GM23338 (cell line): ENCODE measurements at regions not wholly inside any gene's neighbourhood (a gene's known extent, or its start where the extent isn't known, plus 50 kb on each side); places are given as distances from the start of the nearest gene placed in this dataset.

Experiments
- ATAC-seq: fragments of 200-7000 bp; cut with Tn5 transposase; 3 replicates; pipeline ENCODE4 v1.9.1; 2020
- DNase-seq: peaks from one replicate; pipeline ENCODE4 v3.0.0-alpha.2; 2015; ENCODE audit warnings: low spot score
- H2AFZ ChIP-seq: fragments of 200-600 bp; sonication (generic); 2 replicates; pipeline ENCODE4 v1.8.0; 2016; ENCODE audit warnings: antibody characterized with exemption, mild to moderate bottlenecking, moderate library complexity
- H3F3A ChIP-seq: fragments of 200-600 bp; sonication (generic); replicated peaks from 2 replicates; pipeline ENCODE4 v1.8.0; 2017; ENCODE audit warnings: antibody characterized with exemption, mixed run types, low read depth
- H3K27ac ChIP-seq: fragments of 200-600 bp; sonication (generic); 2 replicates; pipeline ENCODE4 v1.6.1; 2016; ENCODE audit warnings: low read depth
- H3K27me3 ChIP-seq: fragments of 200-600 bp; sonication (generic); 2 replicates; pipeline ENCODE4 v1.8.0; 2016; ENCODE audit warnings: mild to moderate bottlenecking, mixed run types, moderate library complexity; ENCODE audit not compliant: insufficient read depth
- H3K36me3 ChIP-seq: fragments of 200-600 bp; sonication (generic); 2 replicates; pipeline ENCODE4 v1.8.0; 2016; ENCODE audit warnings: mild to moderate bottlenecking; ENCODE audit not compliant: insufficient read depth
- H3K4me1 ChIP-seq: fragments of 200-600 bp; sonication (generic); 2 replicates; pipeline ENCODE4 v1.8.0; 2016; ENCODE audit warnings: mild to moderate bottlenecking, moderate library complexity; ENCODE audit not compliant: insufficient read depth
- H3K4me2 ChIP-seq: fragments of 200-600 bp; sonication (generic); 2 replicates; pipeline ENCODE4 v1.7.1; 2017; ENCODE audit warnings: mixed run types
- H3K4me3 ChIP-seq: fragments of 200-600 bp; sonication (generic); 2 replicates; pipeline ENCODE4 v1.6.1; 2016; ENCODE audit warnings: mixed run types
- H3K79me2 ChIP-seq: fragments of 200-600 bp; sonication (generic); replicated peaks from 2 replicates; pipeline ENCODE4 v1.8.0; 2017; ENCODE audit warnings: mild to moderate bottlenecking; ENCODE audit not compliant: insufficient read depth
- H3K9me2 ChIP-seq: fragments of 200-600 bp; sonication (generic); 2 replicates; pipeline ENCODE4 v1.8.0; 2017; ENCODE audit not compliant: insufficient read depth
- H4K20me1 ChIP-seq: fragments of 200-600 bp; sonication (generic); replicated peaks from 2 replicates; pipeline ENCODE4 v1.8.0; 2017; ENCODE audit warnings: mild to moderate bottlenecking; ENCODE audit not compliant: insufficient read depth
- H3K27ac Mint-ChIP-seq: 2 replicates; pipeline ENCODE4 v1.8.0; 2020; ENCODE audit warnings: inconsistent platforms, mild to moderate bottlenecking, moderate library complexity, mixed read lengths
- H3K27me3 Mint-ChIP-seq: 3 replicates; pipeline ENCODE4 v1.8.0; 2022; ENCODE audit warnings: low read depth, mild to moderate bottlenecking, moderate library complexity, mixed read lengths, inconsistent platforms; ENCODE audit not compliant: insufficient read depth, poor library complexity
- H3K36me3 Mint-ChIP-seq: 3 replicates; pipeline ENCODE4 v1.8.0; 2021; ENCODE audit warnings: low read depth, mild to moderate bottlenecking, inconsistent platforms, moderate library complexity, mixed read lengths
- H3K4me1 Mint-ChIP-seq: 3 replicates; pipeline ENCODE4 v1.8.0; 2020; ENCODE audit warnings: mild to moderate bottlenecking, inconsistent platforms, mixed read lengths
- H3K4me3 Mint-ChIP-seq: 3 replicates; pipeline ENCODE4 v1.8.0; 2021; ENCODE audit warnings: moderate library complexity, mild to moderate bottlenecking, inconsistent platforms, mixed read lengths
- H3K9me3 Mint-ChIP-seq: 3 replicates; pipeline ENCODE4 v1.8.0; 2020; ENCODE audit warnings: moderate library complexity, mild to moderate bottlenecking, inconsistent platforms, mixed read lengths
- CREB1 ChIP-seq: fragments of 250-450 bp; sonication (Bioruptor Pico); IDR thresholded peaks from 2 replicates; pipeline ENCODE4 v1.5.0; 2020; ENCODE audit warnings: low read depth, mild to moderate bottlenecking, moderate library complexity
- CTCF ChIP-seq, 2 experiments: fragments of 200-600 bp in 1 of 2; sonication (generic) in 1 of 2; conservative IDR thresholded peaks; 2 replicates each; pipeline versions ENCODE4 v1.5.1 to v1.6.1; 2016 to 2017; ENCODE audit warnings: antibody characterized with exemption in 2 of 2, low read depth in 2 of 2, mild to moderate bottlenecking in 2 of 2, moderate library complexity in 1 of 2
- ETS1 ChIP-seq: IDR thresholded peaks from 2 replicates; pipeline ENCODE4 v1.6.1; 2016; ENCODE audit warnings: antibody characterized with exemption
- EZH2phosphoT487 ChIP-seq: fragments of 200-600 bp; sonication (generic); IDR thresholded peaks from one replicate; pipeline ENCODE4 v1.8.1; 2018; ENCODE audit warnings: antibody characterized with exemption; ENCODE audit not compliant: unreplicated experiment
- JUNB ChIP-seq: IDR thresholded peaks from one replicate; pipeline ENCODE4 v1.6.1; 2016; ENCODE audit warnings: antibody characterized with exemption; ENCODE audit not compliant: unreplicated experiment
- NANOG ChIP-seq: IDR thresholded peaks from 2 replicates; pipeline ENCODE4 v1.6.1; 2016; ENCODE audit warnings: antibody characterized with exemption, borderline replicate concordance
- POLR2AphosphoS5 ChIP-seq: IDR thresholded peaks from 2 replicates; pipeline ENCODE4 v1.6.1; 2016; ENCODE audit warnings: antibody characterized with exemption, low read depth
- REST ChIP-seq: IDR thresholded peaks from one replicate; pipeline ENCODE4 v1.6.1; 2018; ENCODE audit warnings: antibody characterized with exemption; ENCODE audit not compliant: unreplicated experiment
- STAT1 ChIP-seq: IDR thresholded peaks from one replicate; pipeline ENCODE4 v1.6.1; 2016; ENCODE audit warnings: antibody characterized with exemption; ENCODE audit not compliant: unreplicated experiment
- ZNF114 ChIP-seq: fragments of 250-450 bp; sonication (Bioruptor Pico); IDR thresholded peaks from 2 replicates; pipeline ENCODE4 v1.5.0; 2020; ENCODE audit warnings: mild to moderate bottlenecking, moderate library complexity
- ZNF462 ChIP-seq: fragments of 250-450 bp; sonication (Bioruptor Pico); IDR thresholded peaks from 2 replicates; pipeline ENCODE4 v1.5.0; 2020; ENCODE audit warnings: mild to moderate bottlenecking, moderate library complexity

GRCh38 chr13:107665926-107666458 is 549.3 kb downstream of the LIG4 start:
- DNase-seq: no peak
- Mint-ChIP-seq H3K4me3 (no peak overlapping the region), H3K9me3 (no peaks in the 10 kb centered on the region; the same call in 2 of the 3 replicates), H3K27me3 (peaks cover 2% of the 10 kb centered on the region), H3K36me3 (no peaks in the 10 kb centered on the region), H3K27ac (no peak overlapping the region), H3K4me1 (peaks cover 5% of the 10 kb centered on the region; the same call in 2 of the 3 replicates)
- no peak overlapping the region for H2AFZ ChIP-seq
- H3K4me1 ChIP-seq: no peaks in the 10 kb centered on the region
- H3K4me2 ChIP-seq: no peak overlapping the region
- no peak for TF ChIP-seq NANOG
- no peak for TF ChIP-seq ETS1
- TF ChIP-seq CREB1 (CRISPR knock-in tag): no peak
- TF ChIP-seq STAT1: no peak
- TF ChIP-seq CTCF (conservative IDR thresholded peaks at IDR 0.05; ENCODE audit: low read depth in 2 of 2): no peak
- TF ChIP-seq ZNF462: no peak
- no peak for TF ChIP-seq REST
- no peak for TF ChIP-seq POLR2AphosphoS5
- no peak for TF ChIP-seq JUNB
- TF ChIP-seq ZNF114 (CRISPR knock-in tag): no peak
- TF ChIP-seq EZH2phosphoT487: no peak
- no peak for ATAC-seq
- no peak overlapping the region for H3K4me3 ChIP-seq
- no peaks in the 10 kb centered on the region for H3K36me3 ChIP-seq
- no peaks in the 10 kb centered on the region for H4K20me1 ChIP-seq
- H3F3A ChIP-seq: no peaks in the 10 kb centered on the region
- no peaks in the 10 kb centered on the region for H3K27me3 ChIP-seq
- H3K79me2 ChIP-seq: no peaks in the 10 kb centered on the region
- H3K9me2 ChIP-seq: no peaks in the 10 kb centered on the region
- no peak overlapping the region for H3K27ac ChIP-seq
